ENCODE measurements at regions not wholly inside any gene's neighbourhood (a gene's known extent, or its start where the extent isn't known, plus 50 kb on each side); places are given as distances from the start of the nearest gene placed in this dataset.

DNA sequence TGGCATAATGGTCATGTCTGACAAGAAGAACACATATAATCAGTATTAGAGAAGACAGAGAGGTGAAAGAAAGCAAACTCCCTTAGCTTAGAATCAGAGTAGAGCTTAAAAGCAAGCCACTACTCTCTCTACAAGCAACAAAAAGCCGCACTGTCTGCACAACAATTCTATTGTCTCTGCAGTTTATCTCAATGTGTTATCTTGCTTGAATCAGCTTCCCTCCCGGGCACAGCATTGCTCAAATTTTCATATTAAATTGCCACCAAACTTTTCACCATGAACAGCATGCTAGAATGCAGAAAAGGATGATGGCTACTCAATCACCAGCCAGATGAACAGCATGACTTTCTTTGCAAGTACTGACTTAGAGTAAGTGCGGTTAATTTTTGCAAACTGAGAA is 356.0 kb upstream of the KYNU start:
- TF ChIP-seq, protein P1, sequence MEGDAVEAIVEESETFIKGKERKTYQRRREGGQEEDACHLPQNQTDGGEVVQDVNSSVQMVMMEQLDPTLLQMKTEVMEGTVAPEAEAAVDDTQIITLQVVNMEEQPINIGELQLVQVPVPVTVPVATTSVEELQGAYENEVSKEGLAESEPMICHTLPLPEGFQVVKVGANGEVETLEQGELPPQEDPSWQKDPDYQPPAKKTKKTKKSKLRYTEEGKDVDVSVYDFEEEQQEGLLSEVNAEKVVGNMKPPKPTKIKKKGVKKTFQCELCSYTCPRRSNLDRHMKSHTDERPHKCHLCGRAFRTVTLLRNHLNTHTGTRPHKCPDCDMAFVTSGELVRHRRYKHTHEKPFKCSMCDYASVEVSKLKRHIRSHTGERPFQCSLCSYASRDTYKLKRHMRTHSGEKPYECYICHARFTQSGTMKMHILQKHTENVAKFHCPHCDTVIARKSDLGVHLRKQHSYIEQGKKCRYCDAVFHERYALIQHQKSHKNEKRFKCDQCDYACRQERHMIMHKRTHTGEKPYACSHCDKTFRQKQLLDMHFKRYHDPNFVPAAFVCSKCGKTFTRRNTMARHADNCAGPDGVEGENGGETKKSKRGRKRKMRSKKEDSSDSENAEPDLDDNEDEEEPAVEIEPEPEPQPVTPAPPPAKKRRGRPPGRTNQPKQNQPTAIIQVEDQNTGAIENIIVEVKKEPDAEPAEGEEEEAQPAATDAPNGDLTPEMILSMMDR (IDR thresholded peaks at IDR 0.05; ENCODE audit: insufficient read depth, low read length): no peak
- TF ChIP-seq GABPA (IDR thresholded peaks at IDR 0.05; ENCODE audit: low read depth) (no peak), POLR2AphosphoS5 (IDR thresholded peaks at IDR 0.05; ENCODE audit: low read depth) (no peak)
- TF ChIP-seq, protein P2, sequence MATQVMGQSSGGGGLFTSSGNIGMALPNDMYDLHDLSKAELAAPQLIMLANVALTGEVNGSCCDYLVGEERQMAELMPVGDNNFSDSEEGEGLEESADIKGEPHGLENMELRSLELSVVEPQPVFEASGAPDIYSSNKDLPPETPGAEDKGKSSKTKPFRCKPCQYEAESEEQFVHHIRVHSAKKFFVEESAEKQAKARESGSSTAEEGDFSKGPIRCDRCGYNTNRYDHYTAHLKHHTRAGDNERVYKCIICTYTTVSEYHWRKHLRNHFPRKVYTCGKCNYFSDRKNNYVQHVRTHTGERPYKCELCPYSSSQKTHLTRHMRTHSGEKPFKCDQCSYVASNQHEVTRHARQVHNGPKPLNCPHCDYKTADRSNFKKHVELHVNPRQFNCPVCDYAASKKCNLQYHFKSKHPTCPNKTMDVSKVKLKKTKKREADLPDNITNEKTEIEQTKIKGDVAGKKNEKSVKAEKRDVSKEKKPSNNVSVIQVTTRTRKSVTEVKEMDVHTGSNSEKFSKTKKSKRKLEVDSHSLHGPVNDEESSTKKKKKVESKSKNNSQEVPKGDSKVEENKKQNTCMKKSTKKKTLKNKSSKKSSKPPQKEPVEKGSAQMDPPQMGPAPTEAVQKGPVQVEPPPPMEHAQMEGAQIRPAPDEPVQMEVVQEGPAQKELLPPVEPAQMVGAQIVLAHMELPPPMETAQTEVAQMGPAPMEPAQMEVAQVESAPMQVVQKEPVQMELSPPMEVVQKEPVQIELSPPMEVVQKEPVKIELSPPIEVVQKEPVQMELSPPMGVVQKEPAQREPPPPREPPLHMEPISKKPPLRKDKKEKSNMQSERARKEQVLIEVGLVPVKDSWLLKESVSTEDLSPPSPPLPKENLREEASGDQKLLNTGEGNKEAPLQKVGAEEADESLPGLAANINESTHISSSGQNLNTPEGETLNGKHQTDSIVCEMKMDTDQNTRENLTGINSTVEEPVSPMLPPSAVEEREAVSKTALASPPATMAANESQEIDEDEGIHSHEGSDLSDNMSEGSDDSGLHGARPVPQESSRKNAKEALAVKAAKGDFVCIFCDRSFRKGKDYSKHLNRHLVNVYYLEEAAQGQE (IDR thresholded peaks at IDR 0.05; ENCODE audit: insufficient replicate concordance, low read depth): no peak

Measured in HL-60 (cell line).